Endothelial cell of umbilical vein (primary cell): ENCODE measurements at regions not wholly inside any gene's neighbourhood (a gene's known extent, or its start where the extent isn't known, plus 50 kb on each side); places are given as distances from the start of the nearest gene placed in this dataset.

ENCODE experiments used
- CTCF ChIP-seq, 2 donors: IDR thresholded peaks; 1 replicate in 1 of 2; 2 replicates in 1 of 2; pipeline ENCODE4 v1.5.1; 2011; ENCODE audit warnings: low read length in 2 of 2, mild to moderate bottlenecking in 2 of 2, moderate library complexity in 2 of 2, control low read depth in 1 of 2, inconsistent platforms in 1 of 2, low read depth in 1 of 2; ENCODE audit not compliant: insufficient read depth in 1 of 2; ENCODE audit errors: extremely low read depth in 1 of 2
- EZH2 ChIP-seq: IDR thresholded peaks from 2 replicates; pipeline ENCODE4 v1.6.1; 2012; ENCODE audit warnings: borderline replicate concordance, low read depth, mild to moderate bottlenecking, moderate library complexity, low read length, inconsistent platforms; ENCODE audit not compliant: severe bottlenecking
- FOS ChIP-seq: IDR thresholded peaks from 2 replicates; pipeline ENCODE4 v1.6.1; 2011; ENCODE audit warnings: mild to moderate bottlenecking, low read length, moderate library complexity, borderline replicate concordance; ENCODE audit not compliant: insufficient read depth
- GATA2 ChIP-seq: IDR thresholded peaks from 2 replicates; pipeline ENCODE4 v1.7.0; 2011; ENCODE audit warnings: low read depth, mild to moderate bottlenecking, moderate library complexity, mixed read lengths, low read length; ENCODE audit not compliant: insufficient read length, insufficient read depth
- JUN ChIP-seq: IDR thresholded peaks from 2 replicates; pipeline ENCODE4 v1.6.1; 2011; ENCODE audit warnings: borderline replicate concordance, low read depth; ENCODE audit not compliant: insufficient read length, insufficient read depth
- MAX ChIP-seq: IDR thresholded peaks from 2 replicates; pipeline ENCODE4 v1.6.1; 2011; ENCODE audit not compliant: insufficient read depth, insufficient read length
- MYC ChIP-seq: IDR thresholded peaks from one replicate; pipeline ENCODE4 v1.6.1; 2011; ENCODE audit warnings: mild to moderate bottlenecking, low read depth, low read length
- POLR2A ChIP-seq: IDR thresholded peaks from 2 replicates; pipeline ENCODE4 v1.6.1; 2012; ENCODE audit warnings: low read depth, mild to moderate bottlenecking, control low read depth, low read length
- POLR2AphosphoS5 ChIP-seq: IDR thresholded peaks from 2 replicates; pipeline ENCODE4 v1.6.1; 2012; ENCODE audit warnings: low read depth, mild to moderate bottlenecking, control low read depth, low read length, moderate library complexity; ENCODE audit not compliant: insufficient read depth

GRCh38 chr18:57270156-57270555 is 82.2 kb upstream of the ST8SIA3 start:
- no peak for TF ChIP-seq EZH2
- no peak for TF ChIP-seq CTCF (IDR thresholded peaks at IDR 0.05; ENCODE audit: extremely low read depth in 1 of 2, insufficient read depth in 1 of 2, low read depth in 1 of 2, low read length in 2 of 2)
- no peak for TF ChIP-seq JUN
- no peak for TF ChIP-seq POLR2A
- no peak for TF ChIP-seq POLR2AphosphoS5
- TF ChIP-seq MYC = no peak
- TF ChIP-seq FOS = no peak
- no peak for TF ChIP-seq MAX
- TF ChIP-seq GATA2 = no peak
